Esophagus muscularis mucosa (tissue), 4 donors: ENCODE measurements at regions not wholly inside any gene's neighbourhood (a gene's known extent, or its start where the extent isn't known, plus 50 kb on each side); places are given as distances from the start of the nearest gene placed in this dataset.
"Not testable (repeated sequence)": the region's sequence is repeated elsewhere in the genome, so short reads cannot be mapped to it uniquely, and the experiment has no call there.

Source experiments
- DNase-seq: peaks from one replicate; pipeline ENCODE4 v3.0.0-alpha.2; 2017; ENCODE audit errors: extremely low spot score
- H3K27ac ChIP-seq, 4 donors: fragments of 200-600 bp; sonication (generic); replicated peaks in 1 of 4; 1 replicate in 3 of 4; 2 replicates in 1 of 4; pipeline ENCODE4 v1.5.1; 2016 to 2019; ENCODE audit warnings: mild to moderate bottlenecking in 1 of 4
- H3K27me3 ChIP-seq, 4 donors: fragments of 200-600 bp; sonication (generic); one replicate each; pipeline versions ENCODE4 v1.5.1 to v1.6.0; 2016 to 2019
- H3K36me3 ChIP-seq, 4 donors: fragments of 200-600 bp; sonication (generic); one replicate each; pipeline ENCODE4 v1.5.1; 2016 to 2019
- H3K4me1 ChIP-seq, 4 donors: fragments of 200-600 bp; sonication (generic); one replicate each; pipeline ENCODE4 v1.5.1; 2016 to 2019
- H3K4me3 ChIP-seq, 4 donors: fragments of 200-600 bp; sonication (generic); 1 replicate in 2 of 4; 2 replicates in 2 of 4; pipeline ENCODE4 v1.5.1; 2016 to 2019; ENCODE audit warnings: mild to moderate bottlenecking in 4 of 4, moderate library complexity in 1 of 4
- H3K9me3 ChIP-seq, 4 donors: fragments of 200-600 bp; sonication (generic); 1 replicate in 3 of 4; 2 replicates in 1 of 4; pipeline ENCODE4 v1.5.1; 2016 to 2019
- CTCF ChIP-seq, 3 experiments: fragments of 200-600 bp in 2 of 3; fragments of 450-650 bp in 1 of 3; sonication (generic) in 2 of 3; IDR thresholded peaks; one replicate each; pipeline ENCODE4 v1.5.1; 2017 to 2019; ENCODE audit warnings: antibody characterized with exemption in 3 of 3, mild to moderate bottlenecking in 2 of 3, moderate library complexity in 1 of 3
- EP300 ChIP-seq: sonication (generic); formaldehyde crosslinking; IDR thresholded peaks from one replicate; pipeline ENCODE4 v1.6.1; 2017; ENCODE audit warnings: antibody characterized with exemption
- POLR2A ChIP-seq: fragments of 450-650 bp; IDR thresholded peaks from one replicate; pipeline ENCODE4 v1.6.1; 2017; ENCODE audit warnings: antibody characterized with exemption, moderate library complexity, mild to moderate bottlenecking, low read depth
- POLR2AphosphoS5 ChIP-seq, 2 donors: sonication (generic); formaldehyde crosslinking; IDR thresholded peaks; one replicate each; pipeline ENCODE4 v1.6.1; 2017; ENCODE audit warnings: antibody characterized with exemption in 2 of 2
- WGBS: methylation state at CpG from one replicate; pipeline ENCODE4 v1.1.5; 2018; 5-methylcytosine and 5-hydroxymethylcytosine counted together
- intact Hi-C: fragments of 100-400 bp; cut with DNase I; formaldehyde crosslinking; loops from one replicate; pipeline ENCODE4 v1.15.1; 2023

GRCh38 chr10:26627324-26627723 lies 70.2 kb upstream of the PDSS1 start:
- TF ChIP-seq POLR2A (no peak), EP300 (no peak), POLR2AphosphoS5 (IDR thresholded peaks at IDR 0.05) (no peak), CTCF (IDR thresholded peaks at IDR 0.05) (no peak)
- H3K27me3 ChIP-seq: peaks cover 0 to 44% (median under 1%) of the 10 kb centered on the region in 4 donors
- no peak overlapping the region for H3K4me3 ChIP-seq
- whole genome bisulfite sequencing: 56% methylated on average over 3 of the region's 3 CpGs
- no peaks in the 10 kb centered on the region for H3K9me3 ChIP-seq
- intact Hi-C loops: loop anchor here (5.0 kb wide), 1 partner anchor 690 kb away; no protein-coding TSS in a partner anchor
- peaks cover 0 to 6% (median 2%) of the 10 kb centered on the region in 4 donors for H3K4me1 ChIP-seq
- DNase-seq: no peak
- H3K36me3 ChIP-seq: no peaks in the 10 kb centered on the region
- no peak overlapping the region for H3K27ac ChIP-seq

GRCh38 chr10:26628395-26628794 lies 69.1 kb upstream of the PDSS1 start:
- TF ChIP-seq EP300: no peak
- no peak for TF ChIP-seq POLR2AphosphoS5 (IDR thresholded peaks at IDR 0.05)
- no peak for TF ChIP-seq CTCF (IDR thresholded peaks at IDR 0.05)
- no peak for TF ChIP-seq POLR2A
- peaks cover 0 to 33% (median 0%) of the 10 kb centered on the region in 4 donors for H3K27me3 ChIP-seq
- no peak overlapping the region for H3K27ac ChIP-seq
- intact Hi-C loops: loop anchor here (5.0 kb wide), 1 partner anchor 689 kb away; no protein-coding TSS in a partner anchor
- H3K4me1 ChIP-seq: no peaks in the 10 kb centered on the region
- H3K4me3 ChIP-seq: no peak overlapping the region
- WGBS: 55% methylated on average over 2 of the region's 2 CpGs
- H3K9me3 ChIP-seq: no peaks in the 10 kb centered on the region
- no peaks in the 10 kb centered on the region for H3K36me3 ChIP-seq
- DNase-seq: no peak

GRCh38 chr10:26632171-26632570 lies 65.3 kb upstream of the PDSS1 start:
- DNase-seq, H3K36me3 ChIP-seq, H3K27me3 ChIP-seq, H3K4me1 ChIP-seq, H3K27ac ChIP-seq, H3K9me3 ChIP-seq, H3K4me3 ChIP-seq, intact Hi-C loops: not testable (repeated sequence)
- 88% methylated on average over 3 of the region's 3 CpGs for WGBS

GRCh38 chr10:26634111-26634510 lies 63.4 kb upstream of the PDSS1 start:
- H3K36me3 ChIP-seq, H3K9me3 ChIP-seq, H3K4me3 ChIP-seq, H3K27me3 ChIP-seq, H3K27ac ChIP-seq, DNase-seq, H3K4me1 ChIP-seq, intact Hi-C loops: not testable (repeated sequence)

- Histone ChIP-seq H3K4me3 (no peak overlapping the region), H3K4me1 (no peaks in the 10 kb centered on the region), H3K36me3 (no peaks in the 10 kb centered on the region), H3K27ac (no peak overlapping the region), H3K9me3 (no peaks in the 10 kb centered on the region), H3K27me3 (no peaks in the 10 kb centered on the region)
- TF ChIP-seq POLR2A: no peak
- TF ChIP-seq EP300: no peak
- no peak for TF ChIP-seq POLR2AphosphoS5 (IDR thresholded peaks at IDR 0.05)
- no peak for TF ChIP-seq CTCF (IDR thresholded peaks at IDR 0.05)
- 70% methylated on average over 13 of the region's 19 CpGs for WGBS
- intact Hi-C loops: no loop called here
- no peak for DNase-seq
These were observed 59.8 kb upstream of the PDSS1 start for GRCh38 chr10:26637521-26638275.

- Histone ChIP-seq H3K4me1 (no peaks in the 10 kb centered on the region), H3K36me3 (no peaks in the 10 kb centered on the region), H3K27me3 (no peaks in the 10 kb centered on the region), H3K9me3 (no peaks in the 10 kb centered on the region), H3K4me3 (no peak overlapping the region), H3K27ac (no peak overlapping the region)
- intact Hi-C loops: no loop called here
- WGBS: 75% methylated on average over 7 of the region's 10 CpGs
- DNase-seq: no peak
- TF ChIP-seq POLR2AphosphoS5 (IDR thresholded peaks at IDR 0.05) (no peak), POLR2A (no peak), CTCF (IDR thresholded peaks at IDR 0.05) (no peak), EP300 (no peak)
These were observed 57.1 kb upstream of the PDSS1 start for GRCh38 chr10:26640391-26640790.
